HG03108 (cell line): ENCODE measurements at regions not wholly inside any gene's neighbourhood (a gene's known extent, or its start where the extent isn't known, plus 50 kb on each side); places are given as distances from the start of the nearest gene placed in this dataset.

Experiments used
- ATAC-seq: cut with Tn5 transposase; IDR thresholded peaks from one replicate; pipeline ENCODE4 v1.9.1; 2021; ENCODE audit warnings: moderate library complexity; ENCODE audit not compliant: unreplicated experiment

- ATAC-seq = no peak
Observed at GRCh38 chr2:76323381-76323780, 612.7 kb upstream of the GCFC2 start.

- no peak for ATAC-seq
Observed at GRCh38 chr2:76320716-76321115, 610.0 kb upstream of the GCFC2 start.

- ATAC-seq = no peak
Observed at GRCh38 chr2:76318848-76319360, 608.2 kb upstream of the GCFC2 start.

GRCh38 chr2:76316691-76317090 lies 606.0 kb upstream of the GCFC2 start:
- ATAC-seq = no peak

- ATAC-seq = no peak
Observed at GRCh38 chr2:76314271-76315020, 603.7 kb upstream of the GCFC2 start.

GRCh38 chr2:76312236-76312635 lies 601.5 kb upstream of the GCFC2 start:
- ATAC-seq = no peak

- ATAC-seq = no peak
Observed at GRCh38 chr2:76311728-76312127, 601.0 kb upstream of the GCFC2 start.

GRCh38 chr2:76310894-76311633 lies 600.3 kb upstream of the GCFC2 start:
- ATAC-seq = no peak

- ATAC-seq = no peak
Observed at GRCh38 chr2:76307495-76307894, 596.8 kb upstream of the GCFC2 start.

- no peak for ATAC-seq
Observed at GRCh38 chr2:76298041-76298440, 587.3 kb upstream of the GCFC2 start.

- no peak for ATAC-seq
Observed at GRCh38 chr2:76296438-76296837, 585.7 kb upstream of the GCFC2 start.

GRCh38 chr2:76295762-76296161 lies 585.0 kb upstream of the GCFC2 start:
- ATAC-seq = no peak

GRCh38 chr2:76288598-76288997 lies 577.9 kb upstream of the GCFC2 start:
- ATAC-seq = no peak

- no peak for ATAC-seq
Observed at GRCh38 chr2:76288146-76288545, 577.4 kb upstream of the GCFC2 start.

- no peak for ATAC-seq
Observed at GRCh38 chr2:76283350-76283749, 572.6 kb upstream of the GCFC2 start.

GRCh38 chr2:76281156-76281841 lies 570.6 kb upstream of the GCFC2 start:
- no peak for ATAC-seq

GRCh38 chr2:76280686-76281085 lies 570.0 kb upstream of the GCFC2 start:
- no peak for ATAC-seq

GRCh38 chr2:76279142-76279541 lies 568.4 kb upstream of the GCFC2 start:
- ATAC-seq = no peak

- no peak for ATAC-seq
Observed at GRCh38 chr2:76275788-76276187, 565.1 kb upstream of the GCFC2 start.

- no peak for ATAC-seq
Observed at GRCh38 chr2:76274676-76275075, 564.0 kb upstream of the GCFC2 start.

- ATAC-seq = no peak
Observed at GRCh38 chr2:76274160-76274559, 563.4 kb upstream of the GCFC2 start.
